ENCODE measurements at regions not wholly inside any gene's neighbourhood (a gene's known extent, or its start where the extent isn't known, plus 50 kb on each side); places are given as distances from the start of the nearest gene placed in this dataset.
"Not testable (repeated sequence)": the region's sequence is repeated elsewhere in the genome, so short reads cannot be mapped to it uniquely, and the experiment has no call there.

DNA sequence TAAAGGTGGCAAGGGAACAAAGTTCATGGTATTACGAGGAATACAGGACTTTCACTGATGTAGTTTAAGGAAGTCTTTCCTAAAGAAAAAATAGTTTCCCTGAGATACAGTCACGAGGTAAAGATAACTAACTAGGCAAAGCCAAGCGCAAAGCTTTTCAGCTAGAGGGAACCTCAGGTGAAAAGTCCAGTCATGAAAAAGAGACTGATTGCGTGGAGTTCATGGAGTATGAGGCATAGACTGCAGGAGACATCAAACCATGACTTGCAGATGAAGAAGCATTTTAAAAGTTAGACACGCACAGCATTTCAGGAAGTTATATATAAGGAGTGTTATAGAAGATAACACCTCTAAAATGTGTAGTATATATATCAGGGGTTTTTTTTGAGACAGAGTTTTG, 205.6 kb upstream of the ZNF184 start:
- DNase-seq (ENCODE audit: low spot score), result no peak

- DNase-seq (ENCODE audit: low spot score), result no peak
Observed at GRCh38 chr6:27674882-27675281, 202.0 kb upstream of the ZNF184 start.

GRCh38 chr6:27672113-27672799, 199.4 kb upstream of the ZNF184 start:
- no peak for DNase-seq (ENCODE audit: low spot score)

DNA sequence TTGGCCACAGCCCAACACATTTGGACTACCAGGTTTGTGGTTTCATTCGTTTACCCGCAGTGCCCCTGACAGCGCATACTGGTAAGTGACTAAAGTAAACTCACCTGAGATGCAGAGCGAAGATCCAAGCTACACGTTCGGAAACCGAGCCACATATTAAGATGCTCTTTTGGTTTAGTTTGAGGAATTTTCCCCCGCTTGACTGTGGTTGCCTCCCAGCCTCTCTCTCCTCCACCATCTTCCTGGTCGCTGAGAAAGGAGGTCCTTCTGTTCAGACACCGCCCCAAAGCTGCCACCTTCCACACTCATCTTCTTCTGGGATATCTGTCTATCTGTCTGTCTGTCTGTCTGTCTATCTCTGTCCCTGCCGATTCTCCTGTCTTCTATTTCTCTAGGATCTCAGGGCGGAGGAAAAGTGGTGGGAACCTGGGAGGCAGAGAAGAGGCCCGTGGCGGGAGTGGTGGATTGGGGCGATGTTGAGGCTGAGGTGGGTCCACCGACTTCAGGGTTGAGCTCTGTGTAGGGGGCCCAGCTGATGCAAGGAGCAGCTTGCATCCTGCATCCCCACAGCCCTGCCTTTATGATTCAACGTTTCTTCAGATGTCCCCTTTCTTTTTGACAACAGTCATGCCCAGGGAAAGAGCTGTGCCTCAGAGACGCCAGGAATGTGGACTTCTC, 196.9 kb upstream of the ZNF184 start:
- no peak for DNase-seq (ENCODE audit: low spot score)

DNA sequence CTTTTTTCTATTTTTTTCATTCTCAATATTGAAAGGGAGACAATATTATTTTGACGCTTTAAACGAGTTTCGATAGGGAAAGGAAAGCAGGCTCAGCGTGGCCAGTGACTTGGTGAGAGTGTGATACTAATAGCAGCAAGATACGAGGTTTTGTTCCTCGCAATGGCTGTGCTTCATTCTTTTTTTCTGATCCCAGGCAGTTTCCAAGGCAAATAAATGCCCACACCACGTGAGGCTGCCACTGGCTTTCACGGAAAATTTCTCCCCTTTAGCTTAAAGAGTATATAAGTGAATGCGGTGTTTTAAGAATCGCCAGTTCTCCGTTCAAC, 196.4 kb upstream of the ZNF184 start:
- no peak for DNase-seq (ENCODE audit: low spot score)

- DNase-seq (ENCODE audit: low spot score), result no peak
Observed at GRCh38 chr6:27668442-27669294, 195.8 kb upstream of the ZNF184 start.

- no peak for DNase-seq (ENCODE audit: low spot score)
Observed at GRCh38 chr6:27667657-27668441, 194.9 kb upstream of the ZNF184 start.

- no peak for DNase-seq (ENCODE audit: low spot score)
Observed at GRCh38 chr6:27667016-27667656, 194.2 kb upstream of the ZNF184 start.

- DNase-seq (ENCODE audit: low spot score), result no peak
Observed at GRCh38 chr6:27662769-27663168, 189.9 kb upstream of the ZNF184 start.

- DNase-seq (ENCODE audit: low spot score), result not testable (repeated sequence)
Observed at GRCh38 chr6:27662212-27662611, 189.3 kb upstream of the ZNF184 start.

- DNase-seq (ENCODE audit: low spot score), result not testable (repeated sequence)
Observed at GRCh38 chr6:27653143-27653825, 180.4 kb upstream of the ZNF184 start.

GRCh38 chr6:27651371-27651732, 178.4 kb upstream of the ZNF184 start:
- no peak for DNase-seq (ENCODE audit: low spot score)

DNA sequence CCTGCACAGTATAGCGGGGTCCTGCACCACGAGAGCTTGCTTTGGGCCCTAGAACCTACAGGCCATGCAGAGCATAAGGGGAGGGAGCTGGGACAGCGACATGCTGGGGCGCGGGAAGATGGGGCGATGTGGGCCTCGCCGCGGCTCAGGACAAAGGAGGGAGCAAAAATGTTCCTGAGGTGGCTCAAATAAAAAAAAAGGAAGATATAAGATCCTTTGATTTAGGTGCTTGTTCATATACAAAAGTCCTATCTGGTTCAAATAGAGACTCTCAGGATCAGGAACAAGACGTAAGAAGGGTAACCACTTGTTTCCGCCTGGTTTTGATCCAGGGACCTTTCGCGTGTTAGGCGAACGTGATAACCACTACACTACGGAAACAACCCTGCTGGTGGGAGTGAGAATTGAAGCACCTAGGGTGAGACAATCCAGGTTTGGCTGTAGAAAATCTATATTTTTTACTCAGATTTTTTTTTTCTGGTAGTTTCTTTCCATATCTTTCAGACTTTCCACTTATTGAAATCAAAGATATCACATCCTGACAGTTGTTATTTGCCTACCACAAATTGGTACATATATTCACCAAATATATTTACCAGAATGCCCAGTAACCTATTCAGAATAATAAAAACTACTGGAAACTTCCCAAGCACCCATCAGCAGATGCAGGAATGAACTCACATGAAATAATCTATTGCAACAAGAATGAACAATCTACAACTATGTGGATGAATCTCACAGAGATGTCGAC, 177.9 kb upstream of the ZNF184 start:
- no peak for DNase-seq (ENCODE audit: low spot score)

GRCh38 chr6:27644528-27644927, 171.6 kb upstream of the ZNF184 start:
- DNase-seq (ENCODE audit: low spot score), result no peak

- no peak for DNase-seq (ENCODE audit: low spot score)
Observed at GRCh38 chr6:27642744-27643456, 170.0 kb upstream of the ZNF184 start.

GRCh38 chr6:27635886-27636285, 163.0 kb upstream of the ZNF184 start:
- DNase-seq (ENCODE audit: low spot score), result not testable (repeated sequence)

DNA sequence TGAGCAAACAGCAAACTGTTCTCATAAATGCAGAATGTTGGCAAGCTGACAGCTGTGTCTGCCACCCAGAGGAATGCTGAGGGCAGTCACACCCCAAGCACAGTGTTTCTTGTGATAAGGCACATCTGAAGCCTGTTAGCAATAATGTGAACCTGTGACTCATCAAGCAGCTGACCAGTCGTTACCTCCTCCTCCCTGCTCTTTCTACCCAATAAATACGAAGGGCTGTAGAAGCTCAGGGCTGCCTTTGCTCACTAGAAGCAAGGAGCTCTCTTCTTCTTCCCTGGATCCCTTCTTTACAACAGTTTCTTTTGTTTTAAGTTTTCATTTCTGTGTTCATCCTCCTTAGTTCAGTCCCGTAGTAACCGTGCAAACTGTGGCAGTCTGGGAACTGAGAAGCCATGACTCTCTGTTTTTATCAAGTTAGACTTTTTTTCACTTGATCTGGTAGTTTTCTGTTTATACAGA, 160.3 kb upstream of the ZNF184 start:
- DNase-seq (ENCODE audit: low spot score), result not testable (repeated sequence)

GRCh38 chr6:27631609-27631916, 158.7 kb upstream of the ZNF184 start:
- no peak for DNase-seq (ENCODE audit: low spot score)

- DNase-seq (ENCODE audit: low spot score), result no peak
Observed at GRCh38 chr6:27630727-27631608, 158.1 kb upstream of the ZNF184 start.
